Liver (tissue), 8 donors: ENCODE measurements at regions not wholly inside any gene's neighbourhood (a gene's known extent, or its start where the extent isn't known, plus 50 kb on each side); places are given as distances from the start of the nearest gene placed in this dataset.

Source experiments
- DNase-seq: peaks from one replicate; pipeline ENCODE4 v3.0.0-alpha.2; 2017; ENCODE audit warnings: low spot score
- H3K27ac ChIP-seq, 2 donors: one replicate each; pipeline ENCODE4 v1.7.0; 2013; ENCODE audit warnings: inconsistent platforms in 2 of 2, low read length in 2 of 2, control low read depth in 1 of 2, low read depth in 1 of 2, mild to moderate bottlenecking in 1 of 2
- H3K27me3 ChIP-seq, 4 donors: one replicate each; pipeline versions ENCODE4 v1.6.1 to v1.7.0; 2013; ENCODE audit warnings: low read length in 3 of 4, inconsistent platforms in 1 of 4, mild to moderate bottlenecking in 1 of 4, moderate library complexity in 1 of 4; ENCODE audit not compliant: control insufficient read depth in 4 of 4, insufficient read depth in 4 of 4
- H3K36me3 ChIP-seq, 4 donors: one replicate each; pipeline versions ENCODE4 v1.6.1 to v1.7.0; 2013; ENCODE audit warnings: low read length in 3 of 4, mild to moderate bottlenecking in 3 of 4, low read depth in 1 of 4, moderate library complexity in 1 of 4; ENCODE audit not compliant: control insufficient read depth in 4 of 4, insufficient read depth in 3 of 4
- H3K4me1 ChIP-seq, 4 donors: one replicate each; pipeline versions ENCODE4 v1.6.1 to v1.7.0; 2013; ENCODE audit warnings: low read length in 3 of 4, mild to moderate bottlenecking in 3 of 4, moderate library complexity in 1 of 4; ENCODE audit not compliant: control insufficient read depth in 4 of 4, insufficient read depth in 4 of 4
- H3K4me3 ChIP-seq, 3 donors: one replicate each; pipeline versions ENCODE4 v1.6.1 to v1.7.0; 2013; ENCODE audit warnings: low read length in 3 of 3, control low read depth in 1 of 3, low read depth in 1 of 3, mild to moderate bottlenecking in 1 of 3
- H3K9ac ChIP-seq, 2 donors: one replicate each; pipeline ENCODE4 v1.7.0; 2013; ENCODE audit warnings: low read length in 2 of 2, mild to moderate bottlenecking in 2 of 2, moderate library complexity in 2 of 2, control low read depth in 1 of 2, low read depth in 1 of 2
- H3K9me3 ChIP-seq, 4 donors: one replicate each; pipeline versions ENCODE4 v1.6.1 to v1.7.0; 2013; ENCODE audit warnings: low read length in 3 of 4; ENCODE audit not compliant: control insufficient read depth in 4 of 4
- EGR1 ChIP-seq, 2 donors: IDR thresholded peaks; 2 replicates each; pipeline ENCODE4 v1.6.1; 2016 to 2018; ENCODE audit warnings: antibody characterized with exemption in 2 of 2, low read depth in 2 of 2
- FOXA1 ChIP-seq: IDR thresholded peaks from 2 replicates; pipeline ENCODE4 v1.6.1; 2016; ENCODE audit warnings: antibody characterized with exemption
- FOXA2 ChIP-seq: IDR thresholded peaks from 2 replicates; pipeline ENCODE4 v1.6.1; 2016; ENCODE audit warnings: antibody characterized with exemption
- GABPA ChIP-seq, 2 donors: IDR thresholded peaks in 1 of 2; conservative IDR thresholded peaks in 1 of 2; 2 replicates each; pipeline ENCODE4 v1.6.1; 2016; ENCODE audit warnings: antibody characterized with exemption in 2 of 2, mild to moderate bottlenecking in 1 of 2, moderate library complexity in 1 of 2
- HNF4A ChIP-seq, 2 donors: conservative IDR thresholded peaks; 2 replicates each; pipeline ENCODE4 v1.6.1; 2016; ENCODE audit warnings: antibody characterized with exemption in 2 of 2, mild to moderate bottlenecking in 2 of 2
- HNF4G ChIP-seq: IDR thresholded peaks from 2 replicates; pipeline ENCODE4 v1.6.1; 2016; ENCODE audit warnings: antibody characterized with exemption
- JUND ChIP-seq, 2 donors: IDR thresholded peaks; 2 replicates each; pipeline ENCODE4 v1.6.1; 2016; ENCODE audit warnings: antibody characterized with exemption in 2 of 2
- NR2F2 ChIP-seq: IDR thresholded peaks from 2 replicates; pipeline ENCODE4 v1.6.1; 2016; ENCODE audit warnings: antibody characterized with exemption
- RAD21 ChIP-seq, 2 donors: IDR thresholded peaks; 2 replicates each; pipeline ENCODE4 v1.6.1; 2016; ENCODE audit warnings: antibody characterized with exemption in 2 of 2, mild to moderate bottlenecking in 2 of 2
- RXRA ChIP-seq, 2 donors: IDR thresholded peaks; 2 replicates each; pipeline ENCODE4 v1.6.1; 2017 to 2018; ENCODE audit warnings: antibody characterized with exemption in 2 of 2, mild to moderate bottlenecking in 1 of 2
- SP1 ChIP-seq: IDR thresholded peaks from 2 replicates; pipeline ENCODE4 v1.6.1; 2018; ENCODE audit warnings: antibody characterized with exemption, mild to moderate bottlenecking
- TAF1 ChIP-seq: conservative IDR thresholded peaks from 2 replicates; pipeline ENCODE4 v1.6.1; 2016; ENCODE audit warnings: antibody characterized with exemption, mild to moderate bottlenecking
- YY1 ChIP-seq: IDR thresholded peaks from 2 replicates; pipeline ENCODE4 v1.6.1; 2016; ENCODE audit warnings: antibody characterized with exemption, mild to moderate bottlenecking
- WGBS: extraction: QIAGEN DNeasy Blood & Tissue Kit; methylation state at CpG from one replicate; pipeline ENCODE4 v1.1.7; 2013; 5-methylcytosine and 5-hydroxymethylcytosine counted together
- TF ChIP-seq, protein P1 (sequence below): IDR thresholded peaks from 2 replicates; pipeline ENCODE4 v1.6.1; 2016; ENCODE audit warnings: antibody characterized with exemption
- TF ChIP-seq, protein P2 (sequence below): IDR thresholded peaks from 2 replicates; pipeline ENCODE4 v1.6.1; 2016; ENCODE audit warnings: antibody characterized with exemption, mild to moderate bottlenecking
- TF ChIP-seq, protein P3 (sequence below): IDR thresholded peaks from 2 replicates; pipeline ENCODE4 v1.6.1; 2016; ENCODE audit warnings: antibody characterized with exemption
- TF ChIP-seq, protein P4 (sequence below): IDR thresholded peaks from 2 replicates; pipeline ENCODE4 v1.6.1; 2016; ENCODE audit warnings: antibody characterized with exemption
- TF ChIP-seq, protein P5 (sequence below): fragments of 150-350 bp; IDR thresholded peaks from 2 replicates; pipeline ENCODE4 v1.5.1; 2017; ENCODE audit warnings: improper control_type of control experiment, low read depth, low read length; ENCODE audit not compliant: missing input control
- donor health status: healthy.
- donor health status: healthy.
- donor health status: healthy.
- donor health status: healthy.
- donor health status: healthy.

DNA sequence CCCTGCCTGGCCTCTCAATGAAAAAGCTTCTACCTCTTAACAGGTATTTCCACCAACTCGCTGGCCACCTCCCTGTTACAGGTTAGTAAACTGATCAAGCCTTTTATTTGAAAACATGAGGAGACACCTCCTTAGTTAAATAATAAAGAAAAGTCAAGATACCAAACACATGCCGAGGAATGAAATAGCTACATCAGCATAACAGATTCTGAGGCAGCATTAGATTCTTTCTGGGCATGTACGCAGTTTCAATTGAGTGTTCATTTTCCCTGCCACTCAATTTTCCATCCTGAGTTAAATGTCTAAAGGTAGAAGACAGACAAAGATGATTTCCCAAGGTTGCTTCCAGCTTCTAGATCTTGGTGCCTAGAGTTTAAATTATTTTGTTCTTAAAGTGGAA is 250.5 kb upstream of the LRTM1 start:
- DNase-seq = no peak
- Histone ChIP-seq H3K9me3 (no peaks in the 10 kb centered on the region), H3K4me1 (no peaks in the 10 kb centered on the region), H3K27ac (no peak overlapping the region), H3K36me3 (no peaks in the 10 kb centered on the region), H3K27me3 (peaks cover 0 to 15% (median 2%) of the 10 kb centered on the region in 4 donors), H3K9ac (no peak overlapping the region), H3K4me3 (no peak overlapping the region)
- TF ChIP-seq, protein P1, sequence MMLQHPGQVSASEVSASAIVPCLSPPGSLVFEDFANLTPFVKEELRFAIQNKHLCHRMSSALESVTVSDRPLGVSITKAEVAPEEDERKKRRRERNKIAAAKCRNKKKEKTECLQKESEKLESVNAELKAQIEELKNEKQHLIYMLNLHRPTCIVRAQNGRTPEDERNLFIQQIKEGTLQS = no peak
- no peak for TF ChIP-seq NR2F2
- no peak for TF ChIP-seq TAF1
- TF ChIP-seq, protein P2, sequence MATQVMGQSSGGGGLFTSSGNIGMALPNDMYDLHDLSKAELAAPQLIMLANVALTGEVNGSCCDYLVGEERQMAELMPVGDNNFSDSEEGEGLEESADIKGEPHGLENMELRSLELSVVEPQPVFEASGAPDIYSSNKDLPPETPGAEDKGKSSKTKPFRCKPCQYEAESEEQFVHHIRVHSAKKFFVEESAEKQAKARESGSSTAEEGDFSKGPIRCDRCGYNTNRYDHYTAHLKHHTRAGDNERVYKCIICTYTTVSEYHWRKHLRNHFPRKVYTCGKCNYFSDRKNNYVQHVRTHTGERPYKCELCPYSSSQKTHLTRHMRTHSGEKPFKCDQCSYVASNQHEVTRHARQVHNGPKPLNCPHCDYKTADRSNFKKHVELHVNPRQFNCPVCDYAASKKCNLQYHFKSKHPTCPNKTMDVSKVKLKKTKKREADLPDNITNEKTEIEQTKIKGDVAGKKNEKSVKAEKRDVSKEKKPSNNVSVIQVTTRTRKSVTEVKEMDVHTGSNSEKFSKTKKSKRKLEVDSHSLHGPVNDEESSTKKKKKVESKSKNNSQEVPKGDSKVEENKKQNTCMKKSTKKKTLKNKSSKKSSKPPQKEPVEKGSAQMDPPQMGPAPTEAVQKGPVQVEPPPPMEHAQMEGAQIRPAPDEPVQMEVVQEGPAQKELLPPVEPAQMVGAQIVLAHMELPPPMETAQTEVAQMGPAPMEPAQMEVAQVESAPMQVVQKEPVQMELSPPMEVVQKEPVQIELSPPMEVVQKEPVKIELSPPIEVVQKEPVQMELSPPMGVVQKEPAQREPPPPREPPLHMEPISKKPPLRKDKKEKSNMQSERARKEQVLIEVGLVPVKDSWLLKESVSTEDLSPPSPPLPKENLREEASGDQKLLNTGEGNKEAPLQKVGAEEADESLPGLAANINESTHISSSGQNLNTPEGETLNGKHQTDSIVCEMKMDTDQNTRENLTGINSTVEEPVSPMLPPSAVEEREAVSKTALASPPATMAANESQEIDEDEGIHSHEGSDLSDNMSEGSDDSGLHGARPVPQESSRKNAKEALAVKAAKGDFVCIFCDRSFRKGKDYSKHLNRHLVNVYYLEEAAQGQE = no peak
- TF ChIP-seq GABPA (IDR thresholded peaks at IDR 0.05 in 1 of 2, conservative IDR thresholded peaks at IDR 0.05 in 1 of 2) = no peak
- TF ChIP-seq RAD21 (IDR thresholded peaks at IDR 0.05) = no peak
- no peak for TF ChIP-seq YY1
- TF ChIP-seq HNF4A (conservative IDR thresholded peaks at IDR 0.05) = no peak
- no peak for TF ChIP-seq HNF4G
- TF ChIP-seq EGR1 (IDR thresholded peaks at IDR 0.05; ENCODE audit: low read depth in 2 of 2) = no peak
- TF ChIP-seq, protein P3, sequence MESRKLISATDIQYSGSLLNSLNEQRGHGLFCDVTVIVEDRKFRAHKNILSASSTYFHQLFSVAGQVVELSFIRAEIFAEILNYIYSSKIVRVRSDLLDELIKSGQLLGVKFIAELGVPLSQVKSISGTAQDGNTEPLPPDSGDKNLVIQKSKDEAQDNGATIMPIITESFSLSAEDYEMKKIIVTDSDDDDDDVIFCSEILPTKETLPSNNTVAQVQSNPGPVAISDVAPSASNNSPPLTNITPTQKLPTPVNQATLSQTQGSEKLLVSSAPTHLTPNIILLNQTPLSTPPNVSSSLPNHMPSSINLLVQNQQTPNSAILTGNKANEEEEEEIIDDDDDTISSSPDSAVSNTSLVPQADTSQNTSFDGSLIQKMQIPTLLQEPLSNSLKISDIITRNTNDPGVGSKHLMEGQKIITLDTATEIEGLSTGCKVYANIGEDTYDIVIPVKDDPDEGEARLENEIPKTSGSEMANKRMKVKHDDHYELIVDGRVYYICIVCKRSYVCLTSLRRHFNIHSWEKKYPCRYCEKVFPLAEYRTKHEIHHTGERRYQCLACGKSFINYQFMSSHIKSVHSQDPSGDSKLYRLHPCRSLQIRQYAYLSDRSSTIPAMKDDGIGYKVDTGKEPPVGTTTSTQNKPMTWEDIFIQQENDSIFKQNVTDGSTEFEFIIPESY = no peak
- no peak for TF ChIP-seq JUND (IDR thresholded peaks at IDR 0.05)
- no peak for TF ChIP-seq FOXA2
- TF ChIP-seq RXRA (IDR thresholded peaks at IDR 0.05) = no peak
- no peak for TF ChIP-seq FOXA1
- TF ChIP-seq, protein P4, sequence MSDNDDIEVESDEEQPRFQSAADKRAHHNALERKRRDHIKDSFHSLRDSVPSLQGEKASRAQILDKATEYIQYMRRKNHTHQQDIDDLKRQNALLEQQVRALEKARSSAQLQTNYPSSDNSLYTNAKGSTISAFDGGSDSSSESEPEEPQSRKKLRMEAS = no peak
- TF ChIP-seq, protein P5, sequence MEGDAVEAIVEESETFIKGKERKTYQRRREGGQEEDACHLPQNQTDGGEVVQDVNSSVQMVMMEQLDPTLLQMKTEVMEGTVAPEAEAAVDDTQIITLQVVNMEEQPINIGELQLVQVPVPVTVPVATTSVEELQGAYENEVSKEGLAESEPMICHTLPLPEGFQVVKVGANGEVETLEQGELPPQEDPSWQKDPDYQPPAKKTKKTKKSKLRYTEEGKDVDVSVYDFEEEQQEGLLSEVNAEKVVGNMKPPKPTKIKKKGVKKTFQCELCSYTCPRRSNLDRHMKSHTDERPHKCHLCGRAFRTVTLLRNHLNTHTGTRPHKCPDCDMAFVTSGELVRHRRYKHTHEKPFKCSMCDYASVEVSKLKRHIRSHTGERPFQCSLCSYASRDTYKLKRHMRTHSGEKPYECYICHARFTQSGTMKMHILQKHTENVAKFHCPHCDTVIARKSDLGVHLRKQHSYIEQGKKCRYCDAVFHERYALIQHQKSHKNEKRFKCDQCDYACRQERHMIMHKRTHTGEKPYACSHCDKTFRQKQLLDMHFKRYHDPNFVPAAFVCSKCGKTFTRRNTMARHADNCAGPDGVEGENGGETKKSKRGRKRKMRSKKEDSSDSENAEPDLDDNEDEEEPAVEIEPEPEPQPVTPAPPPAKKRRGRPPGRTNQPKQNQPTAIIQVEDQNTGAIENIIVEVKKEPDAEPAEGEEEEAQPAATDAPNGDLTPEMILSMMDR = no peak
- no peak for TF ChIP-seq SP1
- WGBS = 68% methylated on average over 3 of the region's 3 CpGs
